ENCODE measurements at regions not wholly inside any gene's neighbourhood (a gene's known extent, or its start where the extent isn't known, plus 50 kb on each side); places are given as distances from the start of the nearest gene placed in this dataset.

- TF ChIP-seq RARB (CRISPR knock-in tag; IDR thresholded peaks at IDR 0.05) (no peak), ZFP30 (CRISPR knock-in tag; IDR thresholded peaks at IDR 0.05) (no peak), PPARA (CRISPR knock-in tag; IDR thresholded peaks at IDR 0.05; ENCODE audit: borderline replicate concordance) (no peak), CREB5 (CRISPR knock-in tag; IDR thresholded peaks at IDR 0.05; ENCODE audit: low read depth) (no peak), BACH2 (CRISPR knock-in tag; IDR thresholded peaks at IDR 0.05; ENCODE audit: borderline replicate concordance) (no peak), GLIS3 (CRISPR knock-in tag; IDR thresholded peaks at IDR 0.05) (no peak), POU6F1 (CRISPR knock-in tag; IDR thresholded peaks at IDR 0.05; ENCODE audit: borderline replicate concordance, low read depth) (no peak), ISL1 (CRISPR knock-in tag; IDR thresholded peaks at IDR 0.05) (no peak), ESRRG (CRISPR knock-in tag; IDR thresholded peaks at IDR 0.05) (no peak), TOX (CRISPR knock-in tag; IDR thresholded peaks at IDR 0.05; ENCODE audit: borderline replicate concordance) (no peak), ZFP3 (CRISPR knock-in tag; IDR thresholded peaks at IDR 0.05) (no peak)
Observed at GRCh38 chr5:7039074-7039473, 325.8 kb downstream of the TENT4A start.
